OCI-LY1 (cell line): ENCODE measurements at regions not wholly inside any gene's neighbourhood (a gene's known extent, or its start where the extent isn't known, plus 50 kb on each side); places are given as distances from the start of the nearest gene placed in this dataset.

Source experiments
- H2AFZ ChIP-seq: fragments of 200-600 bp; sonication (generic), shearing (Covaris generic); 2 replicates; pipeline ENCODE4 v1.6.0; 2014; ENCODE audit warnings: antibody characterized with exemption, mild to moderate bottlenecking, low read length
- H3F3A ChIP-seq: fragments of 200-600 bp; sonication (generic), shearing (Covaris generic); 2 replicates; pipeline ENCODE4 v1.6.0; 2014; ENCODE audit warnings: mild to moderate bottlenecking, antibody characterized with exemption, low read length, moderate library complexity; ENCODE audit not compliant: insufficient read depth
- H3K27ac ChIP-seq: fragments of 200-600 bp; sonication (generic); 2 replicates; pipeline ENCODE4 v1.5.1; 2014; ENCODE audit warnings: low read length, mixed run types, mild to moderate bottlenecking, low read depth; ENCODE audit not compliant: poor library complexity, severe bottlenecking
- H3K27me3 ChIP-seq: fragments of 200-600 bp; sonication (generic); 2 replicates; pipeline ENCODE4 v1.6.0; 2014; ENCODE audit warnings: antibody characterized with exemption, mild to moderate bottlenecking, low read length, moderate library complexity; ENCODE audit not compliant: insufficient read depth
- H3K36me3 ChIP-seq: fragments of 200-600 bp; sonication (generic); 2 replicates; pipeline ENCODE4 v1.6.1; 2014; ENCODE audit warnings: mild to moderate bottlenecking, antibody characterized with exemption, low read length, moderate library complexity, mixed read lengths; ENCODE audit not compliant: insufficient read depth
- H3K4me1 ChIP-seq: fragments of 200-600 bp; sonication (generic); 2 replicates; pipeline ENCODE4 v1.5.1; 2014; ENCODE audit warnings: mild to moderate bottlenecking, low read length, moderate library complexity; ENCODE audit not compliant: insufficient read depth, severe bottlenecking
- H3K4me2 ChIP-seq: fragments of 200-600 bp; sonication (generic), shearing (Covaris generic); 2 replicates; pipeline ENCODE4 v1.6.1; 2014; ENCODE audit warnings: low read length
- H3K4me3 ChIP-seq: fragments of 200-600 bp; sonication (generic); 2 replicates; pipeline ENCODE4 v1.5.1; 2014; ENCODE audit warnings: low read length, low read depth, mild to moderate bottlenecking, mixed read lengths; ENCODE audit not compliant: poor library complexity, severe bottlenecking
- H3K79me2 ChIP-seq: fragments of 200-600 bp; shearing (Covaris generic); 2 replicates; pipeline ENCODE4 v1.6.1; 2016; ENCODE audit warnings: mixed run types, low read length, mixed read lengths; ENCODE audit not compliant: insufficient read depth
- H3K9ac ChIP-seq: fragments of 200-600 bp; sonication (generic), shearing (Covaris generic); 2 replicates; pipeline ENCODE4 v1.6.1; 2014; ENCODE audit warnings: mild to moderate bottlenecking, low read length, mixed read lengths
- H3K9me2 ChIP-seq: fragments of 200-600 bp; sonication (generic), shearing (Covaris generic); 2 replicates; pipeline ENCODE4 v1.6.1; 2014; ENCODE audit warnings: low read depth, mild to moderate bottlenecking, low read length, mixed read lengths
- H3K9me3 ChIP-seq: fragments of 200-600 bp; shearing (Covaris generic); 2 replicates; pipeline ENCODE4 v1.6.1; 2014; ENCODE audit warnings: low read length, mixed read lengths
- H4K20me1 ChIP-seq: fragments of 200-600 bp; sonication (generic), shearing (Covaris generic); 2 replicates; pipeline ENCODE4 v1.6.0; 2016; ENCODE audit warnings: mild to moderate bottlenecking, low read length; ENCODE audit not compliant: insufficient read depth
- EZH2 ChIP-seq: fragments of 200-600 bp; sonication (generic), shearing (Covaris generic); IDR thresholded peaks from 2 replicates; pipeline ENCODE4 v1.8.0; 2017; ENCODE audit warnings: borderline replicate concordance, mixed run types, mild to moderate bottlenecking, antibody characterized with exemption, low read length, moderate library complexity, mixed read lengths
- TF ChIP-seq, protein P1 (sequence below): fragments of 200-600 bp; sonication (generic), shearing (Covaris generic); IDR thresholded peaks from 2 replicates; pipeline ENCODE4 v1.5.1; 2017; ENCODE audit warnings: mild to moderate bottlenecking, antibody characterized with exemption, low read length, moderate library complexity, mixed read lengths

GRCh38 chr7:122200888-122201287 is 56.8 kb upstream of the AASS start:
- H3K27me3 ChIP-seq = no peaks in the 10 kb centered on the region
- H3K4me1 ChIP-seq = no peaks in the 10 kb centered on the region
- no peak overlapping the region for H3K9ac ChIP-seq
- no peaks in the 10 kb centered on the region for H3F3A ChIP-seq
- no peak overlapping the region for H3K4me3 ChIP-seq
- H3K4me2 ChIP-seq = no peak overlapping the region
- no peaks in the 10 kb centered on the region for H3K9me2 ChIP-seq
- TF ChIP-seq, protein P1, sequence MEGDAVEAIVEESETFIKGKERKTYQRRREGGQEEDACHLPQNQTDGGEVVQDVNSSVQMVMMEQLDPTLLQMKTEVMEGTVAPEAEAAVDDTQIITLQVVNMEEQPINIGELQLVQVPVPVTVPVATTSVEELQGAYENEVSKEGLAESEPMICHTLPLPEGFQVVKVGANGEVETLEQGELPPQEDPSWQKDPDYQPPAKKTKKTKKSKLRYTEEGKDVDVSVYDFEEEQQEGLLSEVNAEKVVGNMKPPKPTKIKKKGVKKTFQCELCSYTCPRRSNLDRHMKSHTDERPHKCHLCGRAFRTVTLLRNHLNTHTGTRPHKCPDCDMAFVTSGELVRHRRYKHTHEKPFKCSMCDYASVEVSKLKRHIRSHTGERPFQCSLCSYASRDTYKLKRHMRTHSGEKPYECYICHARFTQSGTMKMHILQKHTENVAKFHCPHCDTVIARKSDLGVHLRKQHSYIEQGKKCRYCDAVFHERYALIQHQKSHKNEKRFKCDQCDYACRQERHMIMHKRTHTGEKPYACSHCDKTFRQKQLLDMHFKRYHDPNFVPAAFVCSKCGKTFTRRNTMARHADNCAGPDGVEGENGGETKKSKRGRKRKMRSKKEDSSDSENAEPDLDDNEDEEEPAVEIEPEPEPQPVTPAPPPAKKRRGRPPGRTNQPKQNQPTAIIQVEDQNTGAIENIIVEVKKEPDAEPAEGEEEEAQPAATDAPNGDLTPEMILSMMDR = no peak
- no peak for TF ChIP-seq EZH2
- H3K36me3 ChIP-seq = no peaks in the 10 kb centered on the region
- no peak overlapping the region for H2AFZ ChIP-seq
- no peak overlapping the region for H3K27ac ChIP-seq
- no peaks in the 10 kb centered on the region for H3K9me3 ChIP-seq
- no peaks in the 10 kb centered on the region for H4K20me1 ChIP-seq
- no peaks in the 10 kb centered on the region for H3K79me2 ChIP-seq

GRCh38 chr7:122199171-122199570 is 55.1 kb upstream of the AASS start:
- H4K20me1 ChIP-seq = no peaks in the 10 kb centered on the region
- H3K79me2 ChIP-seq = no peaks in the 10 kb centered on the region
- H3K4me2 ChIP-seq = no peak overlapping the region
- no peak overlapping the region for H3K9ac ChIP-seq
- no peak overlapping the region for H2AFZ ChIP-seq
- H3K27ac ChIP-seq = no peak overlapping the region
- no peaks in the 10 kb centered on the region for H3K27me3 ChIP-seq
- H3K36me3 ChIP-seq = no peaks in the 10 kb centered on the region
- no peak overlapping the region for H3K4me3 ChIP-seq
- H3K4me1 ChIP-seq = no peaks in the 10 kb centered on the region
- H3F3A ChIP-seq = no peaks in the 10 kb centered on the region
- TF ChIP-seq, protein P1 = no peak
- TF ChIP-seq EZH2 = no peak
- no peaks in the 10 kb centered on the region for H3K9me3 ChIP-seq
- H3K9me2 ChIP-seq = no peaks in the 10 kb centered on the region

GRCh38 chr7:122198581-122198980 is 54.5 kb upstream of the AASS start:
- H3K9me2 ChIP-seq = no peaks in the 10 kb centered on the region
- no peaks in the 10 kb centered on the region for H3K27me3 ChIP-seq
- no peaks in the 10 kb centered on the region for H3F3A ChIP-seq
- no peak overlapping the region for H3K9ac ChIP-seq
- no peak overlapping the region for H3K4me2 ChIP-seq
- H2AFZ ChIP-seq = no peak overlapping the region
- H3K36me3 ChIP-seq = no peaks in the 10 kb centered on the region
- TF ChIP-seq, protein P1 = no peak
- no peak for TF ChIP-seq EZH2
- H4K20me1 ChIP-seq = no peaks in the 10 kb centered on the region
- no peaks in the 10 kb centered on the region for H3K9me3 ChIP-seq
- H3K27ac ChIP-seq = no peak overlapping the region
- no peaks in the 10 kb centered on the region for H3K79me2 ChIP-seq
- H3K4me1 ChIP-seq = no peaks in the 10 kb centered on the region
- H3K4me3 ChIP-seq = no peak overlapping the region
